ENCODE measurements at regions not wholly inside any gene's neighbourhood (a gene's known extent, or its start where the extent isn't known, plus 50 kb on each side); places are given as distances from the start of the nearest gene placed in this dataset.

GRCh38 chr1:238223076-238223640 lies 332.4 kb upstream of the ZP4 start:
- TF ChIP-seq POLR2AphosphoS5 (IDR thresholded peaks at IDR 0.05; ENCODE audit: insufficient read depth, low read depth, low read length), result no peak
- TF ChIP-seq EZH2 (IDR thresholded peaks at IDR 0.05; ENCODE audit: borderline replicate concordance, low read depth, low read length, severe bottlenecking), result no peak
- TF ChIP-seq CTCF (IDR thresholded peaks at IDR 0.05; ENCODE audit: extremely low read depth in 1 of 2, insufficient read depth in 1 of 2, low read depth in 1 of 2, low read length in 2 of 2), result no peak

All from endothelial cell of umbilical vein (primary cell).